ENCODE measurements at regions not wholly inside any gene's neighbourhood (a gene's known extent, or its start where the extent isn't known, plus 50 kb on each side); places are given as distances from the start of the nearest gene placed in this dataset.

DNA sequence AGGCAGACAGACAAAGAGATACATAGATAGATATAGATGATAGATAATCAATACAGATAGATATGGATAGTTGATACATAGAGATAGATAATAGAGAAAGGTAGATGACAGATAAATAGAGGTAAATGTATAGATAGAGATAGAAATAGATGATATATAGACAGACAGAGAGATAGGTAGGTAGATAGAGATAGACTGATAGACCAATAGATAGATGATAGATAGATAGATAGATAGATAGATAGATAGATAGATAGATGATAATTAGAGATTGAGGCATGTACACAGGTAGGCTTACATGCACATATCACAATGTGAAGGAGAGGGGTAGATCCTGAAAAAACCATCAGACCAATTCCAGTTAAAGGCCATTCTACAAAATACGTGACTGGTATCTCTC is 724.7 kb downstream of the GALR1 start:
- no peak overlapping the region for H3K9ac ChIP-seq (ENCODE audit: low read depth in 1 of 2, low read length in 2 of 2)
- H3K4me1 ChIP-seq (ENCODE audit: control insufficient read depth in 1 of 2, insufficient read depth in 2 of 2, low read length in 2 of 2): no peaks in the 10 kb centered on the region
- H3K36me3 ChIP-seq (ENCODE audit: control insufficient read depth in 1 of 2, insufficient read depth in 2 of 2, low read length in 2 of 2): no peaks in the 10 kb centered on the region
- H3K27me3 ChIP-seq (ENCODE audit: control insufficient read depth in 1 of 2, insufficient read depth in 2 of 2, low read length in 2 of 2): no peaks in the 10 kb centered on the region
- no peak overlapping the region for H3K4me3 ChIP-seq (ENCODE audit: low read depth in 1 of 2, low read length in 2 of 2)
- H3K27ac ChIP-seq (ENCODE audit: low read depth, low read length): no peak overlapping the region
- H3K9me3 ChIP-seq (ENCODE audit: control insufficient read depth in 1 of 2, low read length in 2 of 2): peaks cover 0 to 11% of the 10 kb centered on the region in 2 donors

DNA sequence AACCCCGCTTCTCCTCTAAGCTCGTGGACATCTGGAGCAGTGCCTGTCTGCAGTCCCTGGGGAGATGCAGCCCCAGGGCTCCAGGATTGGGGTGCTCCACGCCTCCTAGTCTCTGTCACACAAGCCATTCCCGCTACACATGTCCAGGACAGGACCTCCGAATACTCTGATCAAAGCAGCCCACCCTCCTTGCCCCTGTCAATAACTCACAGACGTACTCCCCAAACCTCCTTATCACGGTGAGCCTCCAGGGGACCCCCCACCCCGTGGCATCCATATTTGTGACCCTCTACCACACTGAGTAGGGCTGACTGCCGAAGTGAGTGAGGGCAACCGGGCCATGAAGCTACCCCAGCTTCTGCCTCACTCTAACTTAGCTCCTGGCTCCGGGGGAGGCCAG is 727.7 kb downstream of the GALR1 start:
- H3K9ac ChIP-seq (ENCODE audit: low read depth in 1 of 2, low read length in 2 of 2): no peak overlapping the region
- H3K27me3 ChIP-seq (ENCODE audit: control insufficient read depth in 1 of 2, insufficient read depth in 2 of 2, low read length in 2 of 2): no peaks in the 10 kb centered on the region
- no peak overlapping the region for H3K27ac ChIP-seq (ENCODE audit: low read depth, low read length)
- H3K36me3 ChIP-seq (ENCODE audit: control insufficient read depth in 1 of 2, insufficient read depth in 2 of 2, low read length in 2 of 2): no peaks in the 10 kb centered on the region
- no peaks in the 10 kb centered on the region for H3K4me1 ChIP-seq (ENCODE audit: control insufficient read depth in 1 of 2, insufficient read depth in 2 of 2, low read length in 2 of 2)
- peaks cover 0 to 19% of the 10 kb centered on the region in 2 donors for H3K9me3 ChIP-seq (ENCODE audit: control insufficient read depth in 1 of 2, low read length in 2 of 2)
- H3K4me3 ChIP-seq (ENCODE audit: low read depth in 1 of 2, low read length in 2 of 2): no peak overlapping the region

DNA sequence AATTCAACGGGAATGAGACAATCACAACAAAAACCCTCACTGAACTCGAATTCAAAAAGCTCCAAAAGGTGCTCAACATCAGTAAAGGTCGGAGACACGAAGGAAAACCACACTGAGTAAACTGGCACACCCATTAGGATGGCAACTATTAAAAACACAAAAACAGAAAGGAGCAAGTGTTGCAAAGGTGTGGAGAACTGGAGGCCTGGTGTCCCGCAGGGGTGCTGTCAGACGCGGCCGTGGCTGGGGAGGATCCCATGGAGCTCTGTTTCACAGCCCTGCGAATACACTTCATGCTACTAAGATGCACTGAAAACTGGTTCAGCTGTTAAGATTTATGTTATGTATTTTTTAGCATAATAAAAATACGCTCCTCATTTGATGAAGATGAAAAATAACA is 730.6 kb downstream of the GALR1 start:
- Histone ChIP-seq H3K27ac (ENCODE audit: low read depth, low read length) (no peak overlapping the region), H3K36me3 (ENCODE audit: control insufficient read depth in 1 of 2, insufficient read depth in 2 of 2, low read length in 2 of 2) (no peaks in the 10 kb centered on the region), H3K4me1 (ENCODE audit: control insufficient read depth in 1 of 2, insufficient read depth in 2 of 2, low read length in 2 of 2) (no peaks in the 10 kb centered on the region), H3K4me3 (ENCODE audit: low read depth in 1 of 2, low read length in 2 of 2) (no peak overlapping the region), H3K27me3 (ENCODE audit: control insufficient read depth in 1 of 2, insufficient read depth in 2 of 2, low read length in 2 of 2) (no peaks in the 10 kb centered on the region), H3K9ac (ENCODE audit: low read depth in 1 of 2, low read length in 2 of 2) (no peak overlapping the region), H3K9me3 (ENCODE audit: control insufficient read depth in 1 of 2, low read length in 2 of 2) (peaks cover 0 to 16% of the 10 kb centered on the region in 2 donors)

DNA sequence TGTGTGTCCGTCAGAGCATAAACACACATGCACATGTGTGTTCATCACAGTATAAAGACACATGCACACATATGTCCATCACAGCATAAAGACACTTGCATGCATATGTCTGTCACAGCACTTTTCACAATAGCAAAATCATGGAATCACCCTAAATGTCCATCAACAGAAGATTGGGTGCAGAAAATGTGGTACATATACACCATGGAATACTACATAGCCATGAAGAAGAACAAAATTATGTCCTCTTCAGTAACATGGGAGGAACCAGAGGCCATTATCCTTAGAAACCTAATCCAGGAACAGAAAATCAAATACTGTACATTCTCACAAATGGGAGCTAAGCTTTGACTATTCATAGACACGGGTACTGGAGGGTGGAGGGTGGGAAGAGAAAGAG is 732.2 kb downstream of the GALR1 start:
- Histone ChIP-seq H3K9me3 (ENCODE audit: control insufficient read depth in 1 of 2, low read length in 2 of 2) (peaks cover 0 to 16% of the 10 kb centered on the region in 2 donors), H3K4me3 (ENCODE audit: low read depth in 1 of 2, low read length in 2 of 2) (no peak overlapping the region), H3K4me1 (ENCODE audit: control insufficient read depth in 1 of 2, insufficient read depth in 2 of 2, low read length in 2 of 2) (no peaks in the 10 kb centered on the region), H3K9ac (ENCODE audit: low read depth in 1 of 2, low read length in 2 of 2) (no peak overlapping the region), H3K27me3 (ENCODE audit: control insufficient read depth in 1 of 2, insufficient read depth in 2 of 2, low read length in 2 of 2) (no peaks in the 10 kb centered on the region), H3K36me3 (ENCODE audit: control insufficient read depth in 1 of 2, insufficient read depth in 2 of 2, low read length in 2 of 2) (no peaks in the 10 kb centered on the region), H3K27ac (ENCODE audit: low read depth, low read length) (no peak overlapping the region)

- no peak overlapping the region for H3K27ac ChIP-seq (ENCODE audit: low read depth, low read length)
- H3K27me3 ChIP-seq (ENCODE audit: control insufficient read depth in 1 of 2, insufficient read depth in 2 of 2, low read length in 2 of 2): no peaks in the 10 kb centered on the region
- peaks cover 3 to 8% of the 10 kb centered on the region in 2 donors for H3K9me3 ChIP-seq (ENCODE audit: control insufficient read depth in 1 of 2, low read length in 2 of 2)
- H3K4me3 ChIP-seq (ENCODE audit: low read depth in 1 of 2, low read length in 2 of 2): no peak overlapping the region
- no peaks in the 10 kb centered on the region for H3K4me1 ChIP-seq (ENCODE audit: control insufficient read depth in 1 of 2, insufficient read depth in 2 of 2, low read length in 2 of 2)
- no peaks in the 10 kb centered on the region for H3K36me3 ChIP-seq (ENCODE audit: control insufficient read depth in 1 of 2, insufficient read depth in 2 of 2, low read length in 2 of 2)
- H3K9ac ChIP-seq (ENCODE audit: low read depth in 1 of 2, low read length in 2 of 2): no peak overlapping the region
Observed at GRCh38 chr18:77983270-77983669, 733.6 kb downstream of the GALR1 start.

DNA sequence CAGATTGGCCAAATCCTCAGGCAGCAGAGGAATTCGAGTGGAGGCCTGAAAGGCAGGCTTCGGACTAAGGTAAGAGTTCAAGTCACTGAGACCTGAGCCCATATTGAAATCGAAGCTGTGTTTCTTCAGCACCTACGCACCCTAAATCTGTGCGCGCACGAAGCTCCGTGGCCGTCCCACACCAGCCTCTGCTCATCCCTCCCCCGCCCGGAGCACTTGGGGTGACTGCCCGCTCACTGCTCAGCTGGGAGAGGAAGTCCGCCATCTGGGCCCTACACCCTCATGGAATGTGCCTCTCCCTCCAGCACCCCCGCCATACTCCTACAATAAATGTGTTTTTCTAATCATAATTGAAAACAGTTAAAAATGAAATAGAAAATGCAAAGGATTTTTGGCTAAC is 734.5 kb downstream of the GALR1 start:
- H3K4me1 ChIP-seq (ENCODE audit: control insufficient read depth in 1 of 2, insufficient read depth in 2 of 2, low read length in 2 of 2): no peaks in the 10 kb centered on the region
- H3K27ac ChIP-seq (ENCODE audit: low read depth, low read length): no peak overlapping the region
- no peak overlapping the region for H3K4me3 ChIP-seq (ENCODE audit: low read depth in 1 of 2, low read length in 2 of 2)

GRCh38 chr18:77984833-77985232 is 735.2 kb downstream of the GALR1 start:
- no peaks in the 10 kb centered on the region for H3K27me3 ChIP-seq (ENCODE audit: control insufficient read depth in 1 of 2, insufficient read depth in 2 of 2, low read length in 2 of 2)
- H3K36me3 ChIP-seq (ENCODE audit: control insufficient read depth in 1 of 2, insufficient read depth in 2 of 2, low read length in 2 of 2): no peaks in the 10 kb centered on the region
- no peak overlapping the region for H3K9ac ChIP-seq (ENCODE audit: low read depth in 1 of 2, low read length in 2 of 2)
- no peak overlapping the region for H3K27ac ChIP-seq (ENCODE audit: low read depth, low read length)
- no peak overlapping the region for H3K4me3 ChIP-seq (ENCODE audit: low read depth in 1 of 2, low read length in 2 of 2)
- H3K9me3 ChIP-seq (ENCODE audit: control insufficient read depth in 1 of 2, low read length in 2 of 2): peaks cover 3 to 8% of the 10 kb centered on the region in 2 donors
- H3K4me1 ChIP-seq (ENCODE audit: control insufficient read depth in 1 of 2, insufficient read depth in 2 of 2, low read length in 2 of 2): no peaks in the 10 kb centered on the region

More for the DNA sequence above, 734.5 kb downstream of the GALR1 start:
- Histone ChIP-seq H3K9ac (ENCODE audit: low read depth in 1 of 2, low read length in 2 of 2) (no peak overlapping the region), H3K9me3 (ENCODE audit: control insufficient read depth in 1 of 2, low read length in 2 of 2) (peaks cover 3 to 8% of the 10 kb centered on the region in 2 donors), H3K36me3 (ENCODE audit: control insufficient read depth in 1 of 2, insufficient read depth in 2 of 2, low read length in 2 of 2) (no peaks in the 10 kb centered on the region), H3K27me3 (ENCODE audit: control insufficient read depth in 1 of 2, insufficient read depth in 2 of 2, low read length in 2 of 2) (no peaks in the 10 kb centered on the region)

- Histone ChIP-seq H3K27me3 (ENCODE audit: control insufficient read depth in 1 of 2, insufficient read depth in 2 of 2, low read length in 2 of 2) (no peaks in the 10 kb centered on the region), H3K9me3 (ENCODE audit: control insufficient read depth in 1 of 2, low read length in 2 of 2) (peaks cover 3 to 8% of the 10 kb centered on the region in 2 donors), H3K4me3 (ENCODE audit: low read depth in 1 of 2, low read length in 2 of 2) (no peak overlapping the region), H3K9ac (ENCODE audit: low read depth in 1 of 2, low read length in 2 of 2) (no peak overlapping the region), H3K36me3 (ENCODE audit: control insufficient read depth in 1 of 2, insufficient read depth in 2 of 2, low read length in 2 of 2) (no peaks in the 10 kb centered on the region), H3K4me1 (ENCODE audit: control insufficient read depth in 1 of 2, insufficient read depth in 2 of 2, low read length in 2 of 2) (no peaks in the 10 kb centered on the region), H3K27ac (ENCODE audit: low read depth, low read length) (no peak overlapping the region)
Observed at GRCh38 chr18:77985526-77986281, 736.1 kb downstream of the GALR1 start.

DNA sequence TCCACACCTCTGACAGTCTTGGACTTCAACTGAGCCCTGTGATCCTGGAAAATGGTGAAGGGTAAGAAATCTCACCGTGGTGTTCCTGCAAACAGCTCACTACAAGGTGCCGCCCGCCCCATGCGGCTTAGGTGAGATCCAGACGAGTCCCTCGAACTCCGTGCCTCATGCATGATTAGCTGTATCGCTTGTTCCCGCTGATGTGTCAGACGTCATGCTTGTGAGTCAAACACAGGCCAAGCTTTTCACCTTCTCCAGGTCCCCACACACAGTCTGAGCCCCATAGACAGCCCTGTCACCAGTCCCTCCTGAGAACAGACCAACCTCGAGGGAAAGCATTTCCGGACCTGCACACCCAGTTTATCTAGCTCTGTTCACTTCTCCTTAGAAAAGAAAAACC is 740.5 kb downstream of the GALR1 start:
- H3K9ac ChIP-seq (ENCODE audit: low read depth in 1 of 2, low read length in 2 of 2): no peak overlapping the region
- no peaks in the 10 kb centered on the region for H3K4me1 ChIP-seq (ENCODE audit: control insufficient read depth in 1 of 2, insufficient read depth in 2 of 2, low read length in 2 of 2)
- H3K9me3 ChIP-seq (ENCODE audit: control insufficient read depth in 1 of 2, low read length in 2 of 2): peaks cover 0 to 3% of the 10 kb centered on the region in 2 donors
- no peaks in the 10 kb centered on the region for H3K36me3 ChIP-seq (ENCODE audit: control insufficient read depth in 1 of 2, insufficient read depth in 2 of 2, low read length in 2 of 2)
- no peaks in the 10 kb centered on the region for H3K27me3 ChIP-seq (ENCODE audit: control insufficient read depth in 1 of 2, insufficient read depth in 2 of 2, low read length in 2 of 2)
- no peak overlapping the region for H3K27ac ChIP-seq (ENCODE audit: low read depth, low read length)
- no peak overlapping the region for H3K4me3 ChIP-seq (ENCODE audit: low read depth in 1 of 2, low read length in 2 of 2)

GRCh38 chr18:77990901-77991300 is 741.3 kb downstream of the GALR1 start:
- H3K4me1 ChIP-seq (ENCODE audit: control insufficient read depth in 1 of 2, insufficient read depth in 2 of 2, low read length in 2 of 2): no peaks in the 10 kb centered on the region

More at GRCh38 chr18:77990901-77991300, 741.3 kb downstream of the GALR1 start:
- H3K27me3 ChIP-seq (ENCODE audit: control insufficient read depth in 1 of 2, insufficient read depth in 2 of 2, low read length in 2 of 2): no peaks in the 10 kb centered on the region
- H3K9me3 ChIP-seq (ENCODE audit: control insufficient read depth in 1 of 2, low read length in 2 of 2): peaks cover 0 to 3% of the 10 kb centered on the region in 2 donors
- no peak overlapping the region for H3K27ac ChIP-seq (ENCODE audit: low read depth, low read length)
- H3K4me3 ChIP-seq (ENCODE audit: low read depth in 1 of 2, low read length in 2 of 2): no peak overlapping the region
- no peaks in the 10 kb centered on the region for H3K36me3 ChIP-seq (ENCODE audit: control insufficient read depth in 1 of 2, insufficient read depth in 2 of 2, low read length in 2 of 2)
- no peak overlapping the region for H3K9ac ChIP-seq (ENCODE audit: low read depth in 1 of 2, low read length in 2 of 2)

All from duodenal mucosa (tissue), 2 donors.